ENCODE measurements at regions not wholly inside any gene's neighbourhood (a gene's known extent, or its start where the extent isn't known, plus 50 kb on each side); places are given as distances from the start of the nearest gene placed in this dataset.

GRCh38 chr4:62263454-62263853, 1063.3 kb downstream of the ADGRL3 start:
- no peak for DNase-seq (ENCODE audit: low read depth in 3 of 3)

- no peak for DNase-seq (ENCODE audit: low read depth in 3 of 3)
Observed at GRCh38 chr4:62262676-62263075, 1062.5 kb downstream of the ADGRL3 start.

- no peak for DNase-seq (ENCODE audit: low read depth in 3 of 3)
Observed at GRCh38 chr4:62260254-62260653, 1060.1 kb downstream of the ADGRL3 start.

GRCh38 chr4:62256479-62256878, 1056.4 kb downstream of the ADGRL3 start:
- no peak for DNase-seq (ENCODE audit: low read depth in 3 of 3)

GRCh38 chr4:62252728-62253127, 1052.6 kb downstream of the ADGRL3 start:
- no peak for DNase-seq (ENCODE audit: low read depth in 3 of 3)

GRCh38 chr4:62250100-62250499, 1050.0 kb downstream of the ADGRL3 start:
- DNase-seq (ENCODE audit: low read depth in 3 of 3): no peak

GRCh38 chr4:62243895-62244294, 1043.8 kb downstream of the ADGRL3 start:
- DNase-seq (ENCODE audit: low read depth in 3 of 3): no peak

- DNase-seq (ENCODE audit: low read depth in 3 of 3): no peak
Observed at GRCh38 chr4:62235911-62236310, 1035.8 kb downstream of the ADGRL3 start.

- no peak for DNase-seq (ENCODE audit: low read depth in 3 of 3)
Observed at GRCh38 chr4:62232814-62233213, 1032.7 kb downstream of the ADGRL3 start.

GRCh38 chr4:62231994-62232393, 1031.9 kb downstream of the ADGRL3 start:
- DNase-seq (ENCODE audit: low read depth in 3 of 3): no peak

- DNase-seq (ENCODE audit: low read depth in 3 of 3): no peak
Observed at GRCh38 chr4:62226082-62226481, 1026.0 kb downstream of the ADGRL3 start.

- DNase-seq (ENCODE audit: low read depth in 3 of 3): no peak
Observed at GRCh38 chr4:62222121-62222520, 1022.0 kb downstream of the ADGRL3 start.

GRCh38 chr4:62210486-62210885, 1010.4 kb downstream of the ADGRL3 start:
- no peak for DNase-seq (ENCODE audit: low read depth in 3 of 3)

- no peak for DNase-seq (ENCODE audit: low read depth in 3 of 3)
Observed at GRCh38 chr4:62209757-62210485, 1009.8 kb downstream of the ADGRL3 start.

- no peak for DNase-seq (ENCODE audit: low read depth in 3 of 3)
Observed at GRCh38 chr4:62208921-62209320, 1008.8 kb downstream of the ADGRL3 start.

GRCh38 chr4:62204136-62204535, 1004.0 kb downstream of the ADGRL3 start:
- no peak for DNase-seq (ENCODE audit: low read depth in 3 of 3)

- DNase-seq (ENCODE audit: low read depth in 3 of 3): no peak
Observed at GRCh38 chr4:62199291-62199810, 999.2 kb downstream of the ADGRL3 start.

- DNase-seq (ENCODE audit: low read depth in 3 of 3): no peak
Observed at GRCh38 chr4:62196338-62196737, 996.2 kb downstream of the ADGRL3 start.

GRCh38 chr4:62194342-62194741, 994.2 kb downstream of the ADGRL3 start:
- no peak for DNase-seq (ENCODE audit: low read depth in 3 of 3)

- DNase-seq (ENCODE audit: low read depth in 3 of 3): no peak
Observed at GRCh38 chr4:62193761-62194160, 993.6 kb downstream of the ADGRL3 start.

GRCh38 chr4:62191451-62192240, 991.5 kb downstream of the ADGRL3 start:
- no peak for DNase-seq (ENCODE audit: low read depth in 3 of 3)

GRCh38 chr4:62170235-62170634, 970.1 kb downstream of the ADGRL3 start:
- no peak for DNase-seq (ENCODE audit: low read depth in 3 of 3)

GRCh38 chr4:62168681-62169080, 968.6 kb downstream of the ADGRL3 start:
- DNase-seq (ENCODE audit: low read depth in 3 of 3): no peak

All from stimulated activated CD4-positive, alpha-beta T cell treated with anti-CD3 and anti-CD28 coated beads, TNF-alpha, amount 100 ng/mL, for 24 hours (primary cell).